Nephron progenitor cell (in vitro differentiated cells): ENCODE measurements at regions not wholly inside any gene's neighbourhood (a gene's known extent, or its start where the extent isn't known, plus 50 kb on each side); places are given as distances from the start of the nearest gene placed in this dataset.

Experiments
- DNase-seq: peaks from one replicate; pipeline ENCODE4 v3.0.0; 2021
- H3K27ac Mint-ChIP-seq: 2 replicates; pipeline ENCODE4 v1.8.0; 2021; ENCODE audit warnings: mild to moderate bottlenecking, moderate library complexity, mixed read lengths
- H3K27me3 Mint-ChIP-seq: 2 replicates; pipeline ENCODE4 v1.8.0; 2021; ENCODE audit warnings: mild to moderate bottlenecking, low read depth, mixed read lengths; ENCODE audit not compliant: poor library complexity
- H3K36me3 Mint-ChIP-seq: 2 replicates; pipeline ENCODE4 v1.8.0; 2021; ENCODE audit warnings: low read depth, mixed read lengths
- H3K4me1 Mint-ChIP-seq: 2 replicates; pipeline ENCODE4 v1.8.0; 2021; ENCODE audit warnings: mixed read lengths
- H3K4me3 Mint-ChIP-seq: 2 replicates; pipeline ENCODE4 v1.8.0; 2021; ENCODE audit warnings: mild to moderate bottlenecking, moderate library complexity, mixed read lengths
- H3K9me3 Mint-ChIP-seq: 2 replicates; pipeline ENCODE4 v1.8.0; 2021; ENCODE audit warnings: mild to moderate bottlenecking, moderate library complexity, mixed read lengths
- CTCF ChIP-seq: fragments of 200-600 bp; sonication (generic); IDR thresholded peaks from 2 replicates; pipeline ENCODE4 v1.5.0; 2021; ENCODE audit warnings: antibody characterized with exemption

GRCh38 chr5:166382031-166382430 is 1909.4 kb upstream of the WWC1 start:
- peaks cover 18% of the 10 kb centered on the region for H3K9me3 Mint-ChIP-seq
- no peaks in the 10 kb centered on the region for H3K36me3 Mint-ChIP-seq
- H3K4me1 Mint-ChIP-seq, result no peaks in the 10 kb centered on the region
- H3K4me3 Mint-ChIP-seq, result no peak overlapping the region
- TF ChIP-seq CTCF, result no peak
- no peak for DNase-seq
- no peaks in the 10 kb centered on the region for H3K27me3 Mint-ChIP-seq
- H3K27ac Mint-ChIP-seq, result no peak overlapping the region

- Mint-ChIP-seq H3K27ac (no peak overlapping the region), H3K4me3 (no peak overlapping the region), H3K4me1 (peaks cover 7% of the 10 kb centered on the region), H3K27me3 (no peaks in the 10 kb centered on the region), H3K9me3 (peaks cover 10% of the 10 kb centered on the region), H3K36me3 (no peaks in the 10 kb centered on the region)
- TF ChIP-seq CTCF, result no peak
- DNase-seq, result no peak
These were observed 1893.3 kb upstream of the WWC1 start for GRCh38 chr5:166398131-166398530.

- DNase-seq, result no peak
- Mint-ChIP-seq H3K4me3 (no peak overlapping the region), H3K9me3 (no peaks in the 10 kb centered on the region), H3K4me1 (peaks cover 7% of the 10 kb centered on the region), H3K27me3 (no peaks in the 10 kb centered on the region), H3K27ac (no peak overlapping the region), H3K36me3 (no peaks in the 10 kb centered on the region)
- TF ChIP-seq CTCF, result no peak
These were observed 1891.7 kb upstream of the WWC1 start for GRCh38 chr5:166399781-166400180.

- TF ChIP-seq CTCF, result no peak
- Mint-ChIP-seq H3K36me3 (no peaks in the 10 kb centered on the region), H3K4me1 (peaks cover 10% of the 10 kb centered on the region), H3K27me3 (no peaks in the 10 kb centered on the region), H3K9me3 (no peaks in the 10 kb centered on the region), H3K27ac (no peak overlapping the region), H3K4me3 (no peak overlapping the region)
- no peak for DNase-seq
These were observed 1890.1 kb upstream of the WWC1 start for GRCh38 chr5:166401391-166401790.

GRCh38 chr5:166412191-166412590 is 1879.3 kb upstream of the WWC1 start:
- no peak for TF ChIP-seq CTCF
- no peak for DNase-seq
- H3K27ac Mint-ChIP-seq, result no peak overlapping the region
- no peaks in the 10 kb centered on the region for H3K27me3 Mint-ChIP-seq
- H3K4me1 Mint-ChIP-seq, result no peaks in the 10 kb centered on the region
- no peaks in the 10 kb centered on the region for H3K36me3 Mint-ChIP-seq
- H3K9me3 Mint-ChIP-seq, result peaks cover 6% of the 10 kb centered on the region
- no peak overlapping the region for H3K4me3 Mint-ChIP-seq

GRCh38 chr5:166427211-166427610 is 1864.2 kb upstream of the WWC1 start:
- H3K4me3 Mint-ChIP-seq, result no peak overlapping the region
- TF ChIP-seq CTCF, result no peak
- no peaks in the 10 kb centered on the region for H3K27me3 Mint-ChIP-seq
- DNase-seq, result no peak
- H3K4me1 Mint-ChIP-seq, result peaks cover 13% of the 10 kb centered on the region
- H3K27ac Mint-ChIP-seq, result no peak overlapping the region
- H3K36me3 Mint-ChIP-seq, result no peaks in the 10 kb centered on the region
- no peaks in the 10 kb centered on the region for H3K9me3 Mint-ChIP-seq
